ENCODE measurements at regions not wholly inside any gene's neighbourhood (a gene's known extent, or its start where the extent isn't known, plus 50 kb on each side); places are given as distances from the start of the nearest gene placed in this dataset.

DNA sequence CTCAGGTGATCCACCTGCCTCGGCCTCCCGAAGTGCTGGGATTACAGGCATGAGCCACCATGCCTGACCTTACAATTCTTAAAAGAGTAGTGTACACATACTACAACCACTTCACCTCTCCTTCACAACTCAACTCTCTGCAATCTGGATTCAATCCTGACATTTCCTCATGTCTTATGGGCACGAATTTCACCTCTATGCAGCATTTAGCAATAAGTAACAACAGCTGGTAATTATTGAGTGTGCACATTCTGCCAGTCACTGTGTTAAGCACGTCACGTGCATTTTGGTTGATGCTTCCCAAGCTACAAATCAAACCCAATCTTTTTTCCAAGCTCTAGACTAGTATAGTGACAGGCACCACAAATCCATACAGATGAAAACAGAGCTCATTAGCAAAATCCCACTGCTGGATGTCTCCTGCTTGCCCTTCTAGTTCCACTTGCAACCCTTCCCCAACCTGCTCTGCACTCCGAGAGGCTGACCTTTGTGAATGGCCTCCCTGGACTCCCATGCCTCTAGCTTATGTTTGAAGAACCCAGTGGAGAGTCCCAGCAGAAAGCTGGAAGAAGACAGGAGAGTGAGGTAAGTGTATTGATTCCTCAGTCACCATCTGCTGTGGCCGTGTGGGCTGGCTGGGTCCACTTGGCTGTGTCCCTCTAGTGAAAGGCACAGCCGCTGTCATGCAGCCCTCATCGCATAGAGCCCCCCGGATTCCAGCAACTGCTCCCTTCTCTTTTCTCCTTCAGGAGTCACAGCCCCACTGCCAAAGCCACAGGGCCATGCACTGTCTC is 176.5 kb downstream of the MEX3B start:
- DNase-seq (ENCODE audit: insufficient read length, low spot score): no peak
- TF ChIP-seq, protein P1, sequence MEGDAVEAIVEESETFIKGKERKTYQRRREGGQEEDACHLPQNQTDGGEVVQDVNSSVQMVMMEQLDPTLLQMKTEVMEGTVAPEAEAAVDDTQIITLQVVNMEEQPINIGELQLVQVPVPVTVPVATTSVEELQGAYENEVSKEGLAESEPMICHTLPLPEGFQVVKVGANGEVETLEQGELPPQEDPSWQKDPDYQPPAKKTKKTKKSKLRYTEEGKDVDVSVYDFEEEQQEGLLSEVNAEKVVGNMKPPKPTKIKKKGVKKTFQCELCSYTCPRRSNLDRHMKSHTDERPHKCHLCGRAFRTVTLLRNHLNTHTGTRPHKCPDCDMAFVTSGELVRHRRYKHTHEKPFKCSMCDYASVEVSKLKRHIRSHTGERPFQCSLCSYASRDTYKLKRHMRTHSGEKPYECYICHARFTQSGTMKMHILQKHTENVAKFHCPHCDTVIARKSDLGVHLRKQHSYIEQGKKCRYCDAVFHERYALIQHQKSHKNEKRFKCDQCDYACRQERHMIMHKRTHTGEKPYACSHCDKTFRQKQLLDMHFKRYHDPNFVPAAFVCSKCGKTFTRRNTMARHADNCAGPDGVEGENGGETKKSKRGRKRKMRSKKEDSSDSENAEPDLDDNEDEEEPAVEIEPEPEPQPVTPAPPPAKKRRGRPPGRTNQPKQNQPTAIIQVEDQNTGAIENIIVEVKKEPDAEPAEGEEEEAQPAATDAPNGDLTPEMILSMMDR (IDR thresholded peaks at IDR 0.05; ENCODE audit: insufficient read depth, missing control alignments): no peak
- FAIRE-seq: no peak

DNA sequence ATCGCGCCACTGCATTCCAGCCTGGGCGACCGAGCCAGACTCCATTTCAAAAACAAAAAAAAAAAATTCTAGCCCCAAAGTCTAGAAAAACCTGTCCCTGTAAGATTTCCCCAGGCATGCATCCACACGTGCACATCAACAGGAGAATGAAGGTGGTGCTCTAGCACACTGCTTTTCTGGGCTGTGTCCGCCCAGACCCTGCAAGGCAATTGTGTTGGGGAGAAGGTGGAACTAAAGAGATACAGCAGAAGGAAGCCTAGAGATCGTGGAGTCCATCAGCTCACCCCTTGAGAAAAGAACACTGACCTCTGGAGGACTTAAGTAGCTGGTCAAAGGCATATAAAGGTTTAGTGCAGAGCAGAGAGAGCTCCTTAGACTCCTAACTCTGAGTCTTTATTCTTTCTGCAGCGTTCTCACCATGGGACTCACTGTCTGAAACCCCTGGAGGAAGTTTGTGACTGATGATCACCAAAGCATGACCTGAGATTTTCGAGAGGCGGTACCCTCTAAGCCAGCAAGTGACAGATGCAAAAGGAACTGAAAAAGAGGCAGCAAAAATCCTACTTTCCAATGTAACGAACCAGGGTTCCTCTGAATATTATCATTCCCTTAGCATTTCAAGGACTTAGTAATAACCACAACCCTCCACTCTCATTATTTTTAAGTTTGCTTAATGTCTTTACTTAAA is 179.8 kb downstream of the MEX3B start:
- FAIRE-seq (no peak), DNase-seq (ENCODE audit: insufficient read length, low spot score) (no peak)
- TF ChIP-seq, protein P1 (IDR thresholded peaks at IDR 0.05; ENCODE audit: insufficient read depth, missing control alignments): no peak

DNA sequence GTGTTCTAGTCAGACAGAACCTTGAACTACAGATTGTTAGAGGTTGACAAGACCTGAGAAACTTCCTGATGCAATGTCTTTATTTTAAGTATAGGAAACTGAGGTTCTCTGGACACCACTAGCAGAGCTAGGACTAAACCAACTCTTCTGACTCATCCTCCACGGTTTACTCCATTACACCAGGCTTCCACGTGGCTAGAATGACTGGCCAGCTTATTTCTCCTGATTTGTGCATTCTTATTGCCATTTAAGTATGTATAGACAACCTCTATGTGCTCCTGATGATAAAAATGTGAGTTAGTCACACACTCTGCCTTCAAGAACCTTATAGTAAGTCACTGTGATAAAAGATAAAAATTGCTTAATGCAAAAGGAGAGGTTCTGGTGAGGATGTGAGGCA is 182.7 kb downstream of the MEX3B start:
- FAIRE-seq (no peak), DNase-seq (ENCODE audit: insufficient read length, low spot score) (no peak)
- TF ChIP-seq, protein P1 (IDR thresholded peaks at IDR 0.05; ENCODE audit: insufficient read depth, missing control alignments): no peak

DNA sequence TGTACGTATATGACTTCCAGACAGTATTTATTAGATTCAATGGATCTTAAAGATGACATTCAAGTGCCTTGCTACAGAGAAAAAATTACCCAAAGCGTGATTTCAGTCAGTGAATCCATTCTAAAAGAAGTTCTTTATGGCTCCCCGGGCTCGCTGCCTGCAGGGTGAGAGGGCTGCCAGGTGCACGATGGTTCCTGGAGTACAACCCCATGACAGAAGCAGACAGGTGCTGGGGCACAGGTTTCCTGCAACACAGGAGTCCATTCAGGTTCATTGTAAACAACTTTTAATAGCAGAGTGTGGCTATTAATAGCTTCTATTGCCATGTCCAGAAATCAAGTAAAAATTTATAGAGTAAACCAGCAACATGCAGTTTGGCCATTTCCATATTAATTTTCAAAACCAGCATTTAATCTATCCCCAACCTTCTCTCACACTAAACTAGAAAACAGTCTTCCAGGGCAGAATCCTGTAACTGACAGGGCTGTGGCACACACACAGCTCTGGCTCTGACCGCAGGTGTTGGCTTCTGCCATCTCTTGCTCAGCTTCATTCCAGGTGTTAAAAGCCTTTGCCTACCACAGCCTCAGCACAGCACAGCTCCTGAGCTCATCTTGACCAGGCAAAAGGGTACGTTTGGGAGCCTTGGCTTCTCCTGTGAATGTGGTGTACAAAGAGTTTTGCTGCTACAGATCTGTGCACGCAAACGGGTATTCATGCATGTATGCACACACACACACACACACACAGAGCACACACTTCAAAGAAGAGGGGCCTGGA is 185.9 kb downstream of the MEX3B start:
- no peak for FAIRE-seq
- no peak for DNase-seq (ENCODE audit: insufficient read length, low spot score)
- TF ChIP-seq, protein P1 (IDR thresholded peaks at IDR 0.05; ENCODE audit: insufficient read depth, missing control alignments): no peak

DNA sequence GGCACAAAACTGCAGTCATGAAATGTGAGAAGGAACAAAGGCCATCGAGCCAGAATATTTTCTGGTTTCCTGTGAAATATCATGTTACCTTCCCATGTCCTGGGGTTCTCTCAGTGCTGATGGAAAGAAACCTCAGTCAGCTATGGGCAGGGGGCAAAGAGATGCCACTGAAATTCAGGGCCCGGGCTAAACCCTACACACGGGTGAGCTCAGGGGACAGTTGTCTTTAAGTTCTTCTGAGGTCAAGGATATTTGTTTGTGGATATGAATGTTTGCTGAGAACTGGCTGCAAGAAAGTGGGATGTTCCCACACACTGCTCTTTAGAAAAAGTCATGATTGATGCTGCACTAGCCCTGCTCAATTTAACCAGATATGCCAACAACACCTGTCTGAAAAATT is 187.2 kb downstream of the MEX3B start:
- DNase-seq (ENCODE audit: insufficient read length, low spot score) (no peak), FAIRE-seq (no peak)
- TF ChIP-seq, protein P1 (IDR thresholded peaks at IDR 0.05; ENCODE audit: insufficient read depth, missing control alignments): no peak

DNA sequence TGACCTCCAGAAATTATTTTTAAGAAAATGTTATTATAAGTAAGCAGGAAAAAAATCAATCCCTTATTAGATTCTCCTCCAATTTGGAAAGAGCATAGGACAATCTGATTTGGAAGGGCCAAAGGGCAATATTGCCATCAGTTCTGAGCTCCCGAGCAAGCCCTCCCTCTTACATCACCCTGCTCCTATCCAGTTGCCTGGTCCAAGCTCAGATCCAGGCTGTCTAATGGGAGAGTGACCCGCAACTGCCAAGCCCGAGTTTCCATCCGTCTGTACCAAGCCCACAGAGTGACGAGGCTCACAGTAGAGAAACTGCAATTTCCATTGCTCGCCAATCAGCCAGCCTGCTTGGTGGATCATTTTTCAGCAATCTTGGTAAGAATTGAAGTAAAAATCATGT is 187.7 kb downstream of the MEX3B start:
- DNase-seq (ENCODE audit: insufficient read length, low spot score): no peak
- TF ChIP-seq, protein P1 (IDR thresholded peaks at IDR 0.05; ENCODE audit: insufficient read depth, missing control alignments): no peak
- FAIRE-seq: no peak

All from D721Med (cell line).